ENCODE measurements at regions not wholly inside any gene's neighbourhood (a gene's known extent, or its start where the extent isn't known, plus 50 kb on each side); places are given as distances from the start of the nearest gene placed in this dataset.

GRCh38 chr3:88239870-88240269, 90.1 kb downstream of the C3orf38 start:
- H3K36me3 ChIP-seq (ENCODE audit: insufficient read depth, low read depth, low read length) = no peaks in the 10 kb centered on the region
- H3K27me3 ChIP-seq (ENCODE audit: insufficient read depth, low read length) = no peaks in the 10 kb centered on the region
- no peak overlapping the region for H3K27ac ChIP-seq (ENCODE audit: low read length)
- 0 out of 2 replicates have a peak, but pooled peaks cover 3% of the 10 kb centered on the region for H3K9me3 ChIP-seq (ENCODE audit: insufficient read depth, low read depth, low read length)
- H3K4me1 ChIP-seq (ENCODE audit: insufficient read depth, low read length) = peaks cover 2% of the 10 kb centered on the region; the same call in 1 of the 2 replicates
- no peak overlapping the region for H3K9ac ChIP-seq (ENCODE audit: low read depth, low read length)
- H3K4me3 ChIP-seq (ENCODE audit: low read length) = no peak overlapping the region

GRCh38 chr3:88248658-88249057, 98.9 kb downstream of the C3orf38 start:
- H3K4me3 ChIP-seq (ENCODE audit: low read length) = no peak overlapping the region
- H3K9ac ChIP-seq (ENCODE audit: low read depth, low read length) = no peak overlapping the region
- no peaks in the 10 kb centered on the region for H3K4me1 ChIP-seq (ENCODE audit: insufficient read depth, low read length)
- no peaks in the 10 kb centered on the region for H3K27me3 ChIP-seq (ENCODE audit: insufficient read depth, low read length)
- 0 out of 2 replicates have a peak, but pooled peaks cover 3% of the 10 kb centered on the region for H3K9me3 ChIP-seq (ENCODE audit: insufficient read depth, low read depth, low read length)
- H3K27ac ChIP-seq (ENCODE audit: low read length) = no peak overlapping the region
- H3K36me3 ChIP-seq (ENCODE audit: insufficient read depth, low read depth, low read length) = no peaks in the 10 kb centered on the region

GRCh38 chr3:88259045-88259444, 109.3 kb downstream of the C3orf38 start:
- Histone ChIP-seq H3K9me3 (ENCODE audit: insufficient read depth, low read depth, low read length) (no peaks in the 10 kb centered on the region), H3K4me1 (ENCODE audit: insufficient read depth, low read length) (no peaks in the 10 kb centered on the region), H3K27ac (ENCODE audit: low read length) (no peak overlapping the region), H3K9ac (ENCODE audit: low read depth, low read length) (no peak overlapping the region), H3K27me3 (ENCODE audit: insufficient read depth, low read length) (no peaks in the 10 kb centered on the region), H3K36me3 (ENCODE audit: insufficient read depth, low read depth, low read length) (no peaks in the 10 kb centered on the region), H3K4me3 (ENCODE audit: low read length) (no peak overlapping the region)

- H3K4me1 ChIP-seq (ENCODE audit: insufficient read depth, low read length) = no peaks in the 10 kb centered on the region
- no peaks in the 10 kb centered on the region for H3K27me3 ChIP-seq (ENCODE audit: insufficient read depth, low read length)
- no peaks in the 10 kb centered on the region for H3K9me3 ChIP-seq (ENCODE audit: insufficient read depth, low read depth, low read length)
- H3K4me3 ChIP-seq (ENCODE audit: low read length) = no peak overlapping the region
- H3K36me3 ChIP-seq (ENCODE audit: insufficient read depth, low read depth, low read length) = no peaks in the 10 kb centered on the region
- no peak overlapping the region for H3K9ac ChIP-seq (ENCODE audit: low read depth, low read length)
- no peak overlapping the region for H3K27ac ChIP-seq (ENCODE audit: low read length)
Observed at GRCh38 chr3:88262527-88262926, 112.8 kb downstream of the C3orf38 start.

- Histone ChIP-seq H3K9me3 (ENCODE audit: insufficient read depth, low read depth, low read length) (no peaks in the 10 kb centered on the region), H3K9ac (ENCODE audit: low read depth, low read length) (no peak overlapping the region), H3K36me3 (ENCODE audit: insufficient read depth, low read depth, low read length) (no peaks in the 10 kb centered on the region)
Observed at GRCh38 chr3:88263417-88264100, 113.8 kb downstream of the C3orf38 start.

GRCh38 chr3:88267441-88267840, 117.7 kb downstream of the C3orf38 start:
- Histone ChIP-seq H3K4me3 (ENCODE audit: low read length) (no peak overlapping the region), H3K9ac (ENCODE audit: low read depth, low read length) (no peak overlapping the region), H3K27ac (ENCODE audit: low read length) (no peak overlapping the region)

More at GRCh38 chr3:88263417-88264100, 113.8 kb downstream of the C3orf38 start:
- no peak overlapping the region for H3K4me3 ChIP-seq (ENCODE audit: low read length)
- H3K27me3 ChIP-seq (ENCODE audit: insufficient read depth, low read length) = no peaks in the 10 kb centered on the region
- no peaks in the 10 kb centered on the region for H3K4me1 ChIP-seq (ENCODE audit: insufficient read depth, low read length)
- H3K27ac ChIP-seq (ENCODE audit: low read length) = no peak overlapping the region

GRCh38 chr3:88267847-88268246, 118.1 kb downstream of the C3orf38 start:
- H3K36me3 ChIP-seq (ENCODE audit: insufficient read depth, low read depth, low read length) = no peaks in the 10 kb centered on the region
- no peak overlapping the region for H3K27ac ChIP-seq (ENCODE audit: low read length)
- H3K9ac ChIP-seq (ENCODE audit: low read depth, low read length) = no peak overlapping the region
- no peaks in the 10 kb centered on the region for H3K27me3 ChIP-seq (ENCODE audit: insufficient read depth, low read length)
- H3K4me1 ChIP-seq (ENCODE audit: insufficient read depth, low read length) = no peaks in the 10 kb centered on the region
- H3K4me3 ChIP-seq (ENCODE audit: low read length) = no peak overlapping the region
- H3K9me3 ChIP-seq (ENCODE audit: insufficient read depth, low read depth, low read length) = no peaks in the 10 kb centered on the region

More at GRCh38 chr3:88267441-88267840, 117.7 kb downstream of the C3orf38 start:
- no peaks in the 10 kb centered on the region for H3K27me3 ChIP-seq (ENCODE audit: insufficient read depth, low read length)
- no peaks in the 10 kb centered on the region for H3K4me1 ChIP-seq (ENCODE audit: insufficient read depth, low read length)
- no peaks in the 10 kb centered on the region for H3K9me3 ChIP-seq (ENCODE audit: insufficient read depth, low read depth, low read length)
- H3K36me3 ChIP-seq (ENCODE audit: insufficient read depth, low read depth, low read length) = no peaks in the 10 kb centered on the region

- Histone ChIP-seq H3K4me3 (ENCODE audit: low read length) (no peak overlapping the region), H3K27ac (ENCODE audit: low read length) (no peak overlapping the region), H3K4me1 (ENCODE audit: insufficient read depth, low read length) (no peaks in the 10 kb centered on the region), H3K9me3 (ENCODE audit: insufficient read depth, low read depth, low read length) (no peaks in the 10 kb centered on the region), H3K36me3 (ENCODE audit: insufficient read depth, low read depth, low read length) (no peaks in the 10 kb centered on the region), H3K9ac (ENCODE audit: low read depth, low read length) (no peak overlapping the region), H3K27me3 (ENCODE audit: insufficient read depth, low read length) (no peaks in the 10 kb centered on the region)
Observed at GRCh38 chr3:88280326-88280725, 130.6 kb downstream of the C3orf38 start.

- Histone ChIP-seq H3K4me3 (ENCODE audit: low read length) (no peak overlapping the region), H3K9ac (ENCODE audit: low read depth, low read length) (no peak overlapping the region), H3K27me3 (ENCODE audit: insufficient read depth, low read length) (no peaks in the 10 kb centered on the region), H3K4me1 (ENCODE audit: insufficient read depth, low read length) (no peaks in the 10 kb centered on the region), H3K9me3 (ENCODE audit: insufficient read depth, low read depth, low read length) (no peaks in the 10 kb centered on the region), H3K27ac (ENCODE audit: low read length) (no peak overlapping the region), H3K36me3 (ENCODE audit: insufficient read depth, low read depth, low read length) (no peaks in the 10 kb centered on the region)
Observed at GRCh38 chr3:88282528-88283241, 132.9 kb downstream of the C3orf38 start.

- Histone ChIP-seq H3K27ac (ENCODE audit: low read length) (no peak overlapping the region), H3K36me3 (ENCODE audit: insufficient read depth, low read depth, low read length) (no peaks in the 10 kb centered on the region), H3K4me3 (ENCODE audit: low read length) (no peak overlapping the region), H3K9ac (ENCODE audit: low read depth, low read length) (no peak overlapping the region), H3K27me3 (ENCODE audit: insufficient read depth, low read length) (no peaks in the 10 kb centered on the region), H3K4me1 (ENCODE audit: insufficient read depth, low read length) (no peaks in the 10 kb centered on the region), H3K9me3 (ENCODE audit: insufficient read depth, low read depth, low read length) (no peaks in the 10 kb centered on the region)
Observed at GRCh38 chr3:88283242-88283592, 133.5 kb downstream of the C3orf38 start.

GRCh38 chr3:88291486-88291885, 141.7 kb downstream of the C3orf38 start:
- Histone ChIP-seq H3K4me1 (ENCODE audit: insufficient read depth, low read length) (no peaks in the 10 kb centered on the region), H3K9me3 (ENCODE audit: insufficient read depth, low read depth, low read length) (no peaks in the 10 kb centered on the region), H3K9ac (ENCODE audit: low read depth, low read length) (no peak overlapping the region), H3K27ac (ENCODE audit: low read length) (no peak overlapping the region), H3K4me3 (ENCODE audit: low read length) (no peak overlapping the region), H3K36me3 (ENCODE audit: insufficient read depth, low read depth, low read length) (no peaks in the 10 kb centered on the region), H3K27me3 (ENCODE audit: insufficient read depth, low read length) (no peaks in the 10 kb centered on the region)

- Histone ChIP-seq H3K36me3 (ENCODE audit: insufficient read depth, low read depth, low read length) (no peaks in the 10 kb centered on the region), H3K4me3 (ENCODE audit: low read length) (no peak overlapping the region), H3K27ac (ENCODE audit: low read length) (no peak overlapping the region), H3K9me3 (ENCODE audit: insufficient read depth, low read depth, low read length) (no peaks in the 10 kb centered on the region), H3K9ac (ENCODE audit: low read depth, low read length) (no peak overlapping the region), H3K27me3 (ENCODE audit: insufficient read depth, low read length) (no peaks in the 10 kb centered on the region), H3K4me1 (ENCODE audit: insufficient read depth, low read length) (no peaks in the 10 kb centered on the region)
Observed at GRCh38 chr3:88298189-88298588, 148.4 kb downstream of the C3orf38 start.

Data from iPS-20b (cell line).